HG02678 (cell line): ENCODE measurements at regions not wholly inside any gene's neighbourhood (a gene's known extent, or its start where the extent isn't known, plus 50 kb on each side); places are given as distances from the start of the nearest gene placed in this dataset.
"Not testable (repeated sequence)": the region's sequence is repeated elsewhere in the genome, so short reads cannot be mapped to it uniquely, and the experiment has no call there.

Experiments used
- ATAC-seq: cut with Tn5 transposase; IDR thresholded peaks from one replicate; pipeline ENCODE4 v1.9.1; 2021; ENCODE audit warnings: mild to moderate bottlenecking, moderate library complexity; ENCODE audit not compliant: unreplicated experiment

DNA sequence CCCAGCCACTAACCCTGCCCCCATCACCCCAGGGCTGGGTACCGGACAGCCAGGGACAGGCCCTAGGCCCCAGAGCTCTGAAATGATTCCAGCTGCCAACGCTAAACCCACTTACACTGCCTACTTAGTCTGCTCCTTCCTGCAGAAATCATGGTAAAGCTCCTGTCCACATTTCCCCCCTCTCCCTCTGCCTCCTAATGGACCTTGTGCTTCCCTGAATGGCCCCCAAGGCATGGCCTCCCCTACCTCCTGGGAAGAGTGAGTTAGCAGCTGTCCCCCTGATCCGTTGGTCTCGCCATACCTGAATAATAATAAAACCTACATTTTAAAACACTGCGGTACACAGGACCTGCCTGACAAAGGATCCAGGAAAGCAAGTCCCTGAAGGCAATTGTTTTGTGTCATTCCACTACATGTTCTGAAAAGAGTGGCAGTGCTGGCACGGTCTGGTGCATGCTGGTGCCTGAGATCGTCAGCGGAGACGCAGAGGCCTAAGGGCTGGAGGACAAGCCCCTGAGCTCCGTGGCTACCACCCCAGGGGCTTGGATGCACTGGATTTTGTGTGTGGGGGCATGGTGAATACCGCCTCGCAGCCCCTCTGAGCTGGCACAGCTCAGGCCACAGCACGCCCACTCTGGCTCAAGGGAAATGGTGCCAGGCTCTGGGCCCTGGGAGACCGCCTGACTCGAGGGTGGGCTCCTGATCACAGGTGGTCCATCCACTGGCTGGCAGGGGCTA is 186.3 kb downstream of the CTTN start:
- ATAC-seq = no peak

DNA sequence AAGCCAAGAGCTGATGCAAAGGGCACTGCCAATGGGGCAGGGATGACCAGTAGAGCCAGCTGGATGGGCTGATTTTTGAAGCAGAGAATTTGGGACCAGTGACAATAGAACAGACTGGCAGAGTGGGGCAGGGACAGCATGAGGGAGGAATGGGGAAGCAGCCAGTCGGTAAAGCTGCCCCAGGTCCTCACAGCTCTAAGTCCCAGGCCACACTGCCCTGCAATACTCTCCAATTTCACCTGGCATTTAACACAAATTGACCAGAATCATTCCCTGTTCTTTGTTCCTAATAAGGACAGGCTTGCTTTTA is 186.9 kb downstream of the CTTN start:
- no peak for ATAC-seq

DNA sequence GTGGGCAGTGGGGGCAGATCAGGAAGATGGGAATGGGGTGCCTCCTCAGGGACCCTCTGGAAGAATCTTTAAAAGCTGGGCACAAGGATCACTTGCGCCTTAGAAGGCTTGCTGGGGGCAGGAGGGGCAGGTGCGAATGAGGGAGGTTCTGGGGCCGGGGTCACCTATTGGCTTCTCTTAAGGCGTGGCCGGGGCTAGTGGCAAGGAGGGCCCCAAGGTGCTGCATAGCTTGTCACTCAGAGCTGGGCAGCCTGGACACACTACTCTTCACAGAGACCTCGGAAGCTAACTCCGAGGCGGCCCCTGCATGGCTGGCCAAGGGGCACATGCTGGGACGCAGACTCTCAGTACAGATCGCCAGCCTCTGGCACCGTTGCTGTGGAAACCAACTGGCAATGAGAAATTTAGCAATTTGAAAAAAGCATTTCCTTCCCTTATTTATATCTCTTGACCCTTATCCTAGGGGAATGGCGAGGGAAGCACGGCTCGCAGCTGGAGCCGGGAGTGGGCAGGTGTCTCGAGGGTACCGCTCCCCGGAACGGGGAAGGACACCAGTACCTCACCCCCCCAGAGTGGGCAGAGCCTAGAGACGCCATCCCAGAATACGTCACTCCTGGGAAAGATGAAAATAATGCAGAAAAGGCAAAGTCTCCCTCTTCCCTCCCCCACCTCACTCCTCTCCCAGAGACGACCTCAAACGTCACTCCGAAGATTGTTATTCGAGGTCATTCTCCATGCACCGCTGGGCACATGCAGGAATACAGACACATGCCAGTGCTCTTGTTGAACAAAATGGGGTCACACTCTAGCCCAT is 188.1 kb downstream of the CTTN start:
- no peak for ATAC-seq

DNA sequence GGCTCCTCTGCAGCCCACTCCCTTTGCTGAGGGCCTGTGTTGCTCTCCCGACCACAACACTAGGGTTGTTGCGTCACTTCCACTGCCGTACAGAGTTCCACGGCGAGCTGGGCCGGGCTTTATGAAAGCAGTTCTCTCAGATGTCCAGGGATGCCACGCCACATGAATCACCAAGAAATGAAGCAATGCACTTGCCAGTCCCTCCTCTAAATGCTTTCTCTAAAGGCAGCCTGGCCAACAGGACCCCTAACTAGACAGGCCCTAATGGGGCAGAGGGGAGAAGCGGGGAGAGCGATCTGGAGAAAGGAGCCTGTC is 188.7 kb downstream of the CTTN start:
- no peak for ATAC-seq

DNA sequence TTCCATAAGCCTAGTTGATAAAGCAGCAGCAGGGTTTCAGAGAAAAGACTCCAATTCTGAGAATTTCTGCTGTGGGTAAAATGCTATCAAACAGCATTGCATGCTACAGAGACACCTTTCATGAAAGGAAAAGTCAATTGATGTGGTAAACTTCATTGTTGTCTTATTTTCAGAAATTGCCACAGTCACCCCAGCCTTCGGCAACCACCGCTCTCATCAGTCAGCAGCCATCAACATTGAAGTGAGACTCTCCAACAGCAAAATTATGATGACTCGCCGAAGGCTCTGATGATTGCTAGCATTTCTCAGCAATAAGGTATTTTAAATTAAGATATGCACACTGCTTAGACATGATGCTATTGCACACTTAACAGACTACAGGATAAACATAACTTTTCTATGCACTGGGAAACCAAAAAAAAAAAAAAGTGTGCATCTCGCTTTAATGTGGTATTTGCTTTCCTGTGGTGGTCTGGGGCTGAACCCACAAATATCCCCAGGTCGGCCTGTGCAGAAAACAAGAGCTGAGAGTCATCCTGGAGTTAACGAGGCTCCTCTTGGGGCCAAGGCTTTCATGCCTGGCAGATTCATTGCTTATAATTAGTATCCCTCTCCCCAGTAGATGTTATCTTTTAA is 192.1 kb downstream of the CTTN start:
- no peak for ATAC-seq

GRCh38 chr11:70592641-70593165 is 194.4 kb downstream of the CTTN start:
- ATAC-seq = no peak

DNA sequence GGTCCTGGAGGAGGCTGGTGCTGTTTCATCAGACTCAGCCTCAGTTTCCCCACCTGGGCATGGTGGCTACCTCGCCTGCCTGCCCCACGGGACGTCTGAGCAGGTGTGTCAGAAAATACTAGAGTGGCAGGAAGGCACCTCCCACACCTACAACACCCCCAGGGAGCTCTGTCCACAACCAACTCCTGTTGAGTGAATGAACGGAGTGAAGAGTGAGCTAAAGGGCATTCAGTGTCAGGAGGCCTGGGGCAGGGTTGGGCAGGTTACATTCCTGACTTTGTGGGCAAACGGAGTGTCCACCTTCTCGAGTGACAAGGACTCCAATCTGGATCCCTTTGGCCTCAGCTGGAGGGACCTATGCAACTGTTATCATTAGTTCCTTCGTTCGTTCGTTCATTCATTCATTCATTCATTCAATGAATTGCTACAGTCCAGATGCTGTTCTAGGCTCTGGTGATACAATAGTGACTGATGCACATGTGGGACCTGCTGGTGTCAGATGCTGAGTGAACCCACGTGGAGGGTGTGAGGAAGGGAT is 195.2 kb downstream of the CTTN start:
- no peak for ATAC-seq

GRCh38 chr11:70594031-70594430 is 195.7 kb downstream of the CTTN start:
- no peak for ATAC-seq

DNA sequence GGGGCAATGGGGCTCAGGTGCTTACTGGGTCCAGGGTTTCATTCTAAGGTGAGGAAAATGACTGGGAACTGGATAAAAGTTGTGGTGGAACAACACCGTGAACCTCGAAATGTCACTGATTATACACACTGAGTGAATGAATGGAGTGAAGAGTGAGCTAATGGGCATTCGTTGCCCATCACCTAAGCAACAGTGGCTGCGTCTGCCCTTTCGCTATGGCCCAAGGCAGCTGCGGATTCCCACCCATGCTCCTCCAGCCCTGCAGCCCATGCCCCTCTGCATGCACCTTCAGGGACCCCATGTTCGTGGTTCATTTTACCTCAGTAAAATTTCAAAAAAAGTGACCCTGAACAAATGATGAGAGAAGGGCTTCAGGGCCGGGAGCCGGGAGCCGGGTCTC is 196.3 kb downstream of the CTTN start:
- no peak for ATAC-seq

DNA sequence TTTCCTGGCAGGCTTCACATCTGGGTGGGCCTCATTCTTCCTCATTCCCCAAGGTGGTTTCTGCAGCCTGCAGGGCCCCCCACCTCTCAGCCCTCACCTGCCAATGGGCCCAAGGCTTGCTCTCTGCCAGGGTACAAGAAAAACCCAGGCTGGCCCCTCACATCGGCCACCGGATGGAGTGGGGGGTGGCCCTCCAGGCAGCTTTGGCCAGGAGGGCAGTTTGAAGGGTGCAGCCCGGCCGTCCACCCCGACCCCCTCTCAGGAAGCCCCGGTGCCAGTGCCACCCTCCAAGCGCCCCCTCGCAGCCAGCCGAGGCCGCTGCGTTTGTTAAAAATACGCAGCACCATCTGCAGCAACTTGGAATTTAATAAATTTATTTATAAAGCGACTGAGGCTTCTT is 196.7 kb downstream of the CTTN start:
- no peak for ATAC-seq

- no peak for ATAC-seq
Observed at GRCh38 chr11:70595452-70595851, 197.1 kb downstream of the CTTN start.

- no peak for ATAC-seq
Observed at GRCh38 chr11:70596091-70596490, 197.8 kb downstream of the CTTN start.

- ATAC-seq = no peak
Observed at GRCh38 chr11:70597006-70597555, 198.8 kb downstream of the CTTN start.

GRCh38 chr11:70597751-70598625 is 199.7 kb downstream of the CTTN start:
- ATAC-seq = no peak

GRCh38 chr11:70600911-70601415 is 202.6 kb downstream of the CTTN start:
- ATAC-seq = not testable (repeated sequence)

DNA sequence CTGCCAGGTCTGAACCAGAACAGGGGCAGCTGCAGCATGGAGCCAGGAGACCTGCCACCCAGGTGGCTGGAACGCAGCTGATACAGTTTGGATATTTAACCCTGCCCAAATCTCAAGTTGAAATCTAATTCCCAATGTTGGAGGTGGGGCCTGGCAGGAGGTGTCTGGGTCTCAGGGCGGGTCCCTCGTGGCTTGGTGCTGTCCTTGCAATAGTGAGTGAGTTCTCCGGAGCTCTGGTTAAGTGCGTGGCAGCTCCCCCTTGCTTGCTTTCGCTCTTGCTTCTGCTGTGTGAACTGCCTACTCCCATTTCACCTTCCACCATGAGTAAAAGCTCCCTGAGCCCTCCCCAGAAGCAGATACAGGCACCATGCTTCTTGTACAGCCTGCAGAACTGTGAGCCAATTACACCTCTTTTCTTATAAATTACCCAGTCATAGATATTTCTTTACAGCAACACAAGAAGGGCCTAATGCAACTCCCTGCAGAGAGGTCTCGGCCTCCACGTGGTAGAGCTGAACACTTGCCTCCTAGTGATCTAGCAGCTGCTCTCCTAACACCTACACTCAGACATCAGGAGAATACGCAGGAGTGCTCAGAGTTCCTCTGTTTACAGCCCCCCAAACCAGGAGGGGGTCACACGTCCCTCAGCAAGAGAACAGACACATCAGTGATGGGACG is 203.7 kb downstream of the CTTN start:
- no peak for ATAC-seq

DNA sequence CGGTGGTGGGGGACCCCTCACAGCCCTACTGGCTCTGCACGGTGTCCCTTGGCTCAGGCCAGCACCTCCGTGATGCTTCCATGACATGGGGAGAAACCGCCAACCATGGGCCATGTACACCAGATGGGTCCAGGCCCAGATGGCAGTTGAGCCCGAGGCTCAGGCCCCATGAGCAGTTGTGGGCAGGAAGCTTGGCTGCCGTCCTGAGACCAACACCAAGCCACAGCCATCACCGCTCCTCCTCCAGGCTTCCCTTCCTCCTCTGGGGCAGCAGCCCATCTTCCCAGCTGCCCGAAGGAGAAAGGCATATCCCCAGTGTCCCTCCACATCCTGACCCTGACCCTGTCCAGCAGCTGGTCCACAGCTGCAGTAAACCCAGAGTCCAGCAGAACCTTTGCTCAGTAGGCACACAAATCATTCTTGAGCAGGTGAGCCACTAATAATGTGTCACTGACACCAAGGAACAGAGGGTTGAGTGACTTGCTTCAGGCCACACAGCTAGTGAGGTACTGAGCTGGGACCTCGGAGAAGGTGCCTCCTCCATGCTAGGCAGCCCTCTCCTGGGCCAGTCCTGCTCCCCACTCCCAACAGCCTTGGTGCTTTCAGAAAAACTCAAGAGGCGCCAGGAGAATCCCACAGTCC is 204.9 kb downstream of the CTTN start:
- ATAC-seq = no peak

DNA sequence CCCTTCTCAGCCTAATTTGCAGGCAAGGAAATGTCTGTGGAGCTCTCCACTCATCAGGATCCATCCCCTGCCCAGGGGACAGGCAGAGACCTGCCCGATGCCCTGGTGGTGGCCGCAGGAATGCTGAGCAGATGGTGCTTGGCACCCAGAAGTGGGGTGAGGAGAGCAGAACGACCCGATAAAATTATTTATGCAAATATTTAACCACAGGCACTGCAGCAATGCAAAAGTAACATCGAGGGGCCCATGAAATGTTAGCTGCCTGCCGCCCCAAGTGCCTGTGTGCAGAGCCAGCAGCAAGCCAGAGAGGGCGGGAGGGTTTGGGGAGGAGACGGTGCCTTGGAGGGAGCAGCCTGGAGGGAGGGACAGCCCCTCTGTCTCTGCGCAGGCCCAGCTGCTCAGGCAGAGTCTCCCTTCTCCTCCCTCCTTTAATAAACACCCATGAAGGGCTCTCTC is 205.5 kb downstream of the CTTN start:
- ATAC-seq = no peak

DNA sequence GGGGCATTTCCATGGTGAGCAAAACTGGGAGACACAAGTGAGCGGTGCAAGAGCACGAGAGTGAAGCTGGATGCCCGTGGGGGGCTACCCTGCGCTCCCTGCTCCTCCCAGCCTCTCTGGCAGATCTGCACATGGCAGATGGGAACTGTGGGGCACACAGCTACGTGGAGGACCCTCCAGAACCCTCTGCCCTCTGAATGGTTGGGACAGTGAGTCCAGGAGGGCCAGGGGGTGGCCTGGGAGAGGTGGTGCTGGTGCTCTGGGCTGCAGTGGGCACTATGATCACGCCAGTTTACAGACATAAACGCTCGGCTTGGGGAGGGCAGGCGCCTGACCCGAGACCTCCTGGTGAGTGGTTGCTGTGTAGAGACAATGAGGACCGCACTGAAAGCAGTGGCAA is 205.9 kb downstream of the CTTN start:
- ATAC-seq = no peak
